ENCODE measurements at regions not wholly inside any gene's neighbourhood (a gene's known extent, or its start where the extent isn't known, plus 50 kb on each side); places are given as distances from the start of the nearest gene placed in this dataset.

- TF ChIP-seq EP300 (IDR thresholded peaks at IDR 0.05) (no peak), CTCF (IDR thresholded peaks at IDR 0.05) (no peak)
These were observed 271.2 kb downstream of the TMEM121 start for GRCh38 chr14:105797546-105797945.

Measured in stomach (tissue), 4 donors.